HG02623 (cell line): ENCODE measurements at regions not wholly inside any gene's neighbourhood (a gene's known extent, or its start where the extent isn't known, plus 50 kb on each side); places are given as distances from the start of the nearest gene placed in this dataset.

Source experiments
- ATAC-seq: cut with Tn5 transposase; IDR thresholded peaks from one replicate; pipeline ENCODE4 v1.9.1; 2021; ENCODE audit warnings: moderate library complexity; ENCODE audit not compliant: unreplicated experiment

- no peak for ATAC-seq
Observed at GRCh38 chr13:106182404-106182803, 353.1 kb downstream of the EFNB2 start.

GRCh38 chr13:106178816-106179215 is 356.6 kb downstream of the EFNB2 start:
- no peak for ATAC-seq

GRCh38 chr13:106177146-106177545 is 358.3 kb downstream of the EFNB2 start:
- ATAC-seq = no peak

- no peak for ATAC-seq
Observed at GRCh38 chr13:106176117-106176516, 359.3 kb downstream of the EFNB2 start.

- ATAC-seq = no peak
Observed at GRCh38 chr13:106173891-106174610, 361.4 kb downstream of the EFNB2 start.

GRCh38 chr13:106173346-106173745 is 362.1 kb downstream of the EFNB2 start:
- ATAC-seq = no peak

GRCh38 chr13:106172176-106172905 is 363.1 kb downstream of the EFNB2 start:
- no peak for ATAC-seq

GRCh38 chr13:106163426-106163825 is 372.0 kb downstream of the EFNB2 start:
- ATAC-seq = no peak

- no peak for ATAC-seq
Observed at GRCh38 chr13:106161146-106161545, 374.3 kb downstream of the EFNB2 start.

GRCh38 chr13:106159295-106160195 is 375.9 kb downstream of the EFNB2 start:
- no peak for ATAC-seq

- no peak for ATAC-seq
Observed at GRCh38 chr13:106156468-106156867, 379.0 kb downstream of the EFNB2 start.

GRCh38 chr13:106155411-106155810 is 380.1 kb downstream of the EFNB2 start:
- ATAC-seq = no peak

- ATAC-seq = no peak
Observed at GRCh38 chr13:106153876-106154275, 381.6 kb downstream of the EFNB2 start.

- ATAC-seq = no peak
Observed at GRCh38 chr13:106153041-106153440, 382.4 kb downstream of the EFNB2 start.

GRCh38 chr13:106152047-106152446 is 383.4 kb downstream of the EFNB2 start:
- ATAC-seq = no peak

- no peak for ATAC-seq
Observed at GRCh38 chr13:106151056-106151699, 384.3 kb downstream of the EFNB2 start.

GRCh38 chr13:106145997-106146864 is 389.2 kb downstream of the EFNB2 start:
- no peak for ATAC-seq

- ATAC-seq = no peak
Observed at GRCh38 chr13:106145070-106145469, 390.4 kb downstream of the EFNB2 start.

GRCh38 chr13:106143930-106144709 is 391.3 kb downstream of the EFNB2 start:
- ATAC-seq = no peak
